ENCODE measurements at regions not wholly inside any gene's neighbourhood (a gene's known extent, or its start where the extent isn't known, plus 50 kb on each side); places are given as distances from the start of the nearest gene placed in this dataset.
A peak's percentile ranks its signal among the peaks of the same experiment; 100 is the strongest.

- H3K4me2 ChIP-seq (ENCODE audit: low read length) = no peak overlapping the region
- H2AFZ ChIP-seq (ENCODE audit: low read depth, low read length) = no peak overlapping the region
- TF ChIP-seq CTCF (IDR thresholded peaks at IDR 0.05; ENCODE audit: poor library complexity, severe bottlenecking) (no peak), TAF1 (IDR thresholded peaks at IDR 0.05; ENCODE audit: low read depth) (no peak), SMC3 (conservative IDR thresholded peaks at IDR 0.05; ENCODE audit: poor library complexity) (no peak), EP300 (conservative IDR thresholded peaks at IDR 0.05; ENCODE audit: poor library complexity, severe bottlenecking) (peak; percentile 55)
- H3F3A ChIP-seq (ENCODE audit: insufficient read depth, low read length, poor library complexity, severe bottlenecking) = no peaks in the 10 kb centered on the region
- no peaks in the 10 kb centered on the region for H3K36me3 ChIP-seq (ENCODE audit: insufficient read depth, low read length)
- no peaks in the 10 kb centered on the region for H4K20me1 ChIP-seq (ENCODE audit: insufficient read depth)
- no peaks in the 10 kb centered on the region for H3K79me2 ChIP-seq (replicated peaks; ENCODE audit: insufficient read depth, low read length)
- H3K27me3 ChIP-seq (ENCODE audit: insufficient read depth, low read depth, low read length) = no peaks in the 10 kb centered on the region
- peak overlapping the region; percentile 3 for H3K27ac ChIP-seq (ENCODE audit: low read length)
- H3K9me3 ChIP-seq (ENCODE audit: low read length) = no peaks in the 10 kb centered on the region
- H3K9ac ChIP-seq (ENCODE audit: low read length) = no peak overlapping the region
- no peak overlapping the region for H3K4me3 ChIP-seq (ENCODE audit: low read length)
- no peaks in the 10 kb centered on the region for H3K9me2 ChIP-seq (ENCODE audit: insufficient read depth, low read length)
Observed at GRCh38 chr11:38683484-38683883, 2085.4 kb upstream of the RAG2 start.

GRCh38 chr11:38680746-38681145, 2082.7 kb upstream of the RAG2 start:
- H4K20me1 ChIP-seq (ENCODE audit: insufficient read depth) = no peaks in the 10 kb centered on the region

More at GRCh38 chr11:38680746-38681145, 2082.7 kb upstream of the RAG2 start:
- TF ChIP-seq CTCF (IDR thresholded peaks at IDR 0.05; ENCODE audit: poor library complexity, severe bottlenecking) (no peak), EZH2 (IDR thresholded peaks at IDR 0.05; ENCODE audit: borderline replicate concordance, insufficient read depth, low read length, poor library complexity, severe bottlenecking) (no peak), TAF1 (IDR thresholded peaks at IDR 0.05; ENCODE audit: low read depth) (no peak), RAD21 (conservative IDR thresholded peaks at IDR 0.05) (no peak), SMC3 (conservative IDR thresholded peaks at IDR 0.05; ENCODE audit: poor library complexity) (no peak), POLR2AphosphoS5 (IDR thresholded peaks at IDR 0.05) (no peak), EP300 (conservative IDR thresholded peaks at IDR 0.05; ENCODE audit: poor library complexity, severe bottlenecking) (no peak), REST (IDR thresholded peaks at IDR 0.05; ENCODE audit: borderline replicate concordance) (no peak), MXI1 (conservative IDR thresholded peaks at IDR 0.05; ENCODE audit: poor library complexity, severe bottlenecking) (no peak)
- Histone ChIP-seq H3K9me2 (ENCODE audit: insufficient read depth, low read length) (no peaks in the 10 kb centered on the region), H3K27me3 (ENCODE audit: insufficient read depth, low read depth, low read length) (no peaks in the 10 kb centered on the region), H3K9me3 (ENCODE audit: low read length) (no peaks in the 10 kb centered on the region), H3K4me2 (ENCODE audit: low read length) (no peak overlapping the region), H3K27ac (ENCODE audit: low read length) (no peak overlapping the region), H3K4me3 (ENCODE audit: low read length) (no peak overlapping the region), H3K79me2 (replicated peaks; ENCODE audit: insufficient read depth, low read length) (no peaks in the 10 kb centered on the region), H3K9ac (ENCODE audit: low read length) (no peak overlapping the region), H3K36me3 (ENCODE audit: insufficient read depth, low read length) (no peaks in the 10 kb centered on the region), H3F3A (ENCODE audit: insufficient read depth, low read length, poor library complexity, severe bottlenecking) (no peaks in the 10 kb centered on the region), H2AFZ (ENCODE audit: low read depth, low read length) (no peak overlapping the region)
